PFSK-1 (cell line): ENCODE measurements at regions not wholly inside any gene's neighbourhood (a gene's known extent, or its start where the extent isn't known, plus 50 kb on each side); places are given as distances from the start of the nearest gene placed in this dataset.

Source experiments
- FOXP2 ChIP-seq: optimal IDR thresholded peaks from 2 replicates; pipeline ENCODE3; 2011; ENCODE audit warnings: borderline replicate concordance, control low read depth, inconsistent platforms; ENCODE audit not compliant: insufficient read depth; ENCODE audit errors: extremely low read length, extremely low read depth
- POLR2AphosphoS5 ChIP-seq: IDR thresholded peaks from 2 replicates; pipeline ENCODE4 v1.6.1; 2012; ENCODE audit warnings: low read depth, mild to moderate bottlenecking, control low read depth, low read length, moderate library complexity
- SIN3A ChIP-seq: IDR thresholded peaks from 2 replicates; pipeline ENCODE4 v1.6.1; 2012; ENCODE audit warnings: mild to moderate bottlenecking, low read length, moderate library complexity, borderline replicate concordance; ENCODE audit not compliant: insufficient read depth
- TAF1 ChIP-seq: IDR thresholded peaks from 2 replicates; pipeline ENCODE4 v1.6.1; 2012; ENCODE audit warnings: low read length, control low read depth, borderline replicate concordance; ENCODE audit not compliant: insufficient read depth
- TF ChIP-seq, protein P1 (sequence below), 2 experiments: IDR thresholded peaks; 2 replicates each; pipeline versions ENCODE4 v1.6.1 to v1.8.0; 2011 to 2012; ENCODE audit warnings: low read depth in 2 of 2, low read length in 2 of 2, control low read depth in 1 of 2, inconsistent platforms in 1 of 2, mild to moderate bottlenecking in 1 of 2, moderate library complexity in 1 of 2; ENCODE audit not compliant: insufficient read depth in 1 of 2

DNA sequence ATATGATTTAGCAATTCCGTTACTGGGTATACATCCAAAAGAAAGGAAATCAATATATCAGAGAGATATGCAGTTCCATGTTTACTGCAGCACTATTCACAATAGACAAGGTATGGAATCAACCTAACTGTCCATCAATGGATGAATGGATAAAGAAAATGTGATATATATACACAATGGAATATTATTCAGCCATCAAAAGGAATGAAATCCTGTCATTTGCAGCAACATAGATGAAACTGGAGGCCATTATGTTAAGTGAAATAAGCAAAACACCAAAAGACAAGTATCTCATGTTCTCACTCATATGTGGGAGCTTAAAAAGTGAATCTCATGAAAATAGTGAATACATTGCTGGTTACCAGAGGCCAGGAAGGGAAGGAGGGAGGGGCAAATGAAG, 390.8 kb downstream of the ZFHX3 start:
- TF ChIP-seq SIN3A (no peak), FOXP2 (no peak), POLR2AphosphoS5 (no peak), TAF1 (no peak)
- TF ChIP-seq, protein P1, sequence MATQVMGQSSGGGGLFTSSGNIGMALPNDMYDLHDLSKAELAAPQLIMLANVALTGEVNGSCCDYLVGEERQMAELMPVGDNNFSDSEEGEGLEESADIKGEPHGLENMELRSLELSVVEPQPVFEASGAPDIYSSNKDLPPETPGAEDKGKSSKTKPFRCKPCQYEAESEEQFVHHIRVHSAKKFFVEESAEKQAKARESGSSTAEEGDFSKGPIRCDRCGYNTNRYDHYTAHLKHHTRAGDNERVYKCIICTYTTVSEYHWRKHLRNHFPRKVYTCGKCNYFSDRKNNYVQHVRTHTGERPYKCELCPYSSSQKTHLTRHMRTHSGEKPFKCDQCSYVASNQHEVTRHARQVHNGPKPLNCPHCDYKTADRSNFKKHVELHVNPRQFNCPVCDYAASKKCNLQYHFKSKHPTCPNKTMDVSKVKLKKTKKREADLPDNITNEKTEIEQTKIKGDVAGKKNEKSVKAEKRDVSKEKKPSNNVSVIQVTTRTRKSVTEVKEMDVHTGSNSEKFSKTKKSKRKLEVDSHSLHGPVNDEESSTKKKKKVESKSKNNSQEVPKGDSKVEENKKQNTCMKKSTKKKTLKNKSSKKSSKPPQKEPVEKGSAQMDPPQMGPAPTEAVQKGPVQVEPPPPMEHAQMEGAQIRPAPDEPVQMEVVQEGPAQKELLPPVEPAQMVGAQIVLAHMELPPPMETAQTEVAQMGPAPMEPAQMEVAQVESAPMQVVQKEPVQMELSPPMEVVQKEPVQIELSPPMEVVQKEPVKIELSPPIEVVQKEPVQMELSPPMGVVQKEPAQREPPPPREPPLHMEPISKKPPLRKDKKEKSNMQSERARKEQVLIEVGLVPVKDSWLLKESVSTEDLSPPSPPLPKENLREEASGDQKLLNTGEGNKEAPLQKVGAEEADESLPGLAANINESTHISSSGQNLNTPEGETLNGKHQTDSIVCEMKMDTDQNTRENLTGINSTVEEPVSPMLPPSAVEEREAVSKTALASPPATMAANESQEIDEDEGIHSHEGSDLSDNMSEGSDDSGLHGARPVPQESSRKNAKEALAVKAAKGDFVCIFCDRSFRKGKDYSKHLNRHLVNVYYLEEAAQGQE (IDR thresholded peaks at IDR 0.05; ENCODE audit: insufficient read depth in 1 of 2, low read depth in 2 of 2, low read length in 2 of 2): no peak

DNA sequence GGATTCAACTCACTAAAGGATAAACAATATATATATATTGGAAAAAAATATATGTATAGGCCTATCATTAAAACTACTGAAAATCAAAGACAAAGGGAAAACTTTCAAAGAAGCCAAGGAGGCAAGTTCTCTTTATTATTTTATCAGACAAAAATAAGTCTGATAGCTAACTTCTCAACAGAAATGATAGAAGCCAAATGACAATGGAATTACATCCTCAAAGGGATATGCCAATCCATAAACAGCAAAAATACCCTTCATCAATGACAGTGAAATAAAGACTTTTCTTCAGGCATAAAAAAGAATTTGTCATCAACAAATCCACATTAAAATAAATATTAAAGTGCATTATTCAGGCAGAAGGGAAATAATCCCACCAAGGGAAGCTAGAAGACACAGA, 393.4 kb downstream of the ZFHX3 start:
- TF ChIP-seq FOXP2: no peak
- TF ChIP-seq TAF1: no peak
- no peak for TF ChIP-seq POLR2AphosphoS5
- TF ChIP-seq, protein P1 (IDR thresholded peaks at IDR 0.05; ENCODE audit: insufficient read depth in 1 of 2, low read depth in 2 of 2, low read length in 2 of 2): no peak
- no peak for TF ChIP-seq SIN3A

DNA sequence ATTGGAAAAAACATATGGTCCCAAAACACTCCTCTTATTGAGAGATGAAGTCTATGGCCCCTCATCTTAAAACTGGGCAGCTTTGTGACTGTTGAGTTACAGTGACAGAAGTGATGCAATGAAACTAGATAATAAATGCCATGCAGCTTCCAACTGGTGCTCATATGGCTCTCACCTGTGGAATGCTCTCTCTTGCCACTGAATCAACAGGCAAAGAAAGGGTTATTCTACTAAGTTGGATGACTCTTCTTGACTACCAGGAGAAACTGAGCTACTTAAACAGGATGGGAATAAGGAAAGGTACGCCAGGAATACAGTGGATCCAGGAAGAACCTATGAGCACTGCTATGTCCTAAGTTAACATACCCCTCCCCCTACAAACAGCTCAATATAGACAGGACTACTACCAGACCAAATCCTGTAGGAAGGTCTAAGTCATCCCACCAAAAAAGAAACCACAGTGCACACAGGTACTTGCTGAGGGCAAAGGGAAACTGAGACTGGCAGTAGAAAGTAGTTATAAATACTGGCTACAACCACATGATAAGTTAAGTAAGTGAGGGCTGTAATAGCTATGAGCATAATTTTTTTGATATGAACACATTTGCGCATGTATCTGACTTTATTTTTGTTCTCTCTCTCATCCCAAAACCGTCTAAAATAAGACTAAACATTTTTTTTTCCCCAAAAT, 398.5 kb downstream of the ZFHX3 start:
- TF ChIP-seq SIN3A (no peak), FOXP2 (no peak), TAF1 (no peak), POLR2AphosphoS5 (no peak)
- TF ChIP-seq, protein P1 (IDR thresholded peaks at IDR 0.05; ENCODE audit: insufficient read depth in 1 of 2, low read depth in 2 of 2, low read length in 2 of 2): no peak

DNA sequence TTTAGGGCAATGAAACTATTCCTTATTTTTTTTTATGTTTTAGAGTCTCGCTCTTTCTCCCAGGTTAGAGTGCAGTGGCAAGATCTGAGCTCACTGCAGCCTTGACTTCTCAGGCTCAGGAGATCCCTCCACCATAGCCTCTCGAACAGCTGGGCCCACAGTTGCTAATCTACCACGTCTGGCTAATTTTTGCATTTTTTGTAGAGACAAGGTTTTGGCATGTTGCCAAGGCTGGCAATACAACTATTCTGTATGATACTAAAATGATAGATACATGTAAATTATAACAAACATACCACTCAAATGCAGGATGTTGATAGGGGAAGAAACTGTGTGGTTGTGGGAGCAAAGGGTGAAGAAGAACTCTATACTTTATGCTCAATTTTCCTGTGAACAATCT, 401.3 kb downstream of the ZFHX3 start:
- TF ChIP-seq TAF1 (no peak), FOXP2 (no peak), SIN3A (no peak)
- TF ChIP-seq, protein P1 (IDR thresholded peaks at IDR 0.05; ENCODE audit: insufficient read depth in 1 of 2, low read depth in 2 of 2, low read length in 2 of 2): no peak

DNA sequence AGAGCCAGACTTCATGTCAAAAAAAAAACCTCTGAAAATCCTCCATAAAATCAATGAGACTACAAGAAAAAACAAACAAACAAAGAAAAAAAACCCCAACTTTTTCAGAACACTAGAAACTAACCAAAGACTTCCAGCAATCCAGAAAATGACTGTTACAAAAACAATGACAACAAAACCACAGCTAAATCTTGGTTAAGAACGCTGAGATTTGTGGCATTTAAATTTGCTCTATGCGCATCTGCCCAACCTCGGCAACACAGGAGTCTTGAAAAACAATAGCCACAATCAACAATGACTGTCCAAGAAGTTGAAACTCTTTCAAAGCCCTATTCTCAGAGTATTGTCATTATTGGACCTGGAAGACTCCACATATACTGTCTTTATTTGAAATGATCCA, 402.4 kb downstream of the ZFHX3 start:
- TF ChIP-seq FOXP2 (no peak), SIN3A (no peak)
